ENCODE measurements at regions not wholly inside any gene's neighbourhood (a gene's known extent, or its start where the extent isn't known, plus 50 kb on each side); places are given as distances from the start of the nearest gene placed in this dataset.

DNA sequence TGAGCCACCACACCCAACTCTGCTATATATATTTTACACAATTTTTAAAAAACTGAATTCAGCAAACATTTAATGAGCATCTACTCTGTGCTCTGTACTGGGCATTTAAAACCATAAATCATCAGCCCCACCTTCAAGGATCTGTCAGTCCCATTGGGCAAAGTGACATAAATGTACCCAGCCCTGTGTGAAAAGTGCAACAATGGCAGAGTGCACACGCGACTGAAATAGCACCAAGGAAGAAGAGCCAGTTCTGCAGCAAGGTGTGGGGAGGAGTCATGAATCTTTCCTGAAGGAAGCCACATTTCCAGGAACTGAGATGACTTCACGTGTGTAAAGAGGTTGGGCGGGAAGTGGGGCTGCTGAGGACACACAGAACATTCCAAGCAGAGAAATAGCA, 111.5 kb upstream of the ATP6AP2 start:
- TF ChIP-seq, protein P1, sequence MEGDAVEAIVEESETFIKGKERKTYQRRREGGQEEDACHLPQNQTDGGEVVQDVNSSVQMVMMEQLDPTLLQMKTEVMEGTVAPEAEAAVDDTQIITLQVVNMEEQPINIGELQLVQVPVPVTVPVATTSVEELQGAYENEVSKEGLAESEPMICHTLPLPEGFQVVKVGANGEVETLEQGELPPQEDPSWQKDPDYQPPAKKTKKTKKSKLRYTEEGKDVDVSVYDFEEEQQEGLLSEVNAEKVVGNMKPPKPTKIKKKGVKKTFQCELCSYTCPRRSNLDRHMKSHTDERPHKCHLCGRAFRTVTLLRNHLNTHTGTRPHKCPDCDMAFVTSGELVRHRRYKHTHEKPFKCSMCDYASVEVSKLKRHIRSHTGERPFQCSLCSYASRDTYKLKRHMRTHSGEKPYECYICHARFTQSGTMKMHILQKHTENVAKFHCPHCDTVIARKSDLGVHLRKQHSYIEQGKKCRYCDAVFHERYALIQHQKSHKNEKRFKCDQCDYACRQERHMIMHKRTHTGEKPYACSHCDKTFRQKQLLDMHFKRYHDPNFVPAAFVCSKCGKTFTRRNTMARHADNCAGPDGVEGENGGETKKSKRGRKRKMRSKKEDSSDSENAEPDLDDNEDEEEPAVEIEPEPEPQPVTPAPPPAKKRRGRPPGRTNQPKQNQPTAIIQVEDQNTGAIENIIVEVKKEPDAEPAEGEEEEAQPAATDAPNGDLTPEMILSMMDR (IDR thresholded peaks at IDR 0.05) = no peak
- TF ChIP-seq CEBPB (IDR thresholded peaks at IDR 0.05) (no peak), KDM1A (IDR thresholded peaks at IDR 0.05; ENCODE audit: low read depth) (no peak), CBX8 (IDR thresholded peaks at IDR 0.05) (no peak), ESRRA (IDR thresholded peaks at IDR 0.05; ENCODE audit: borderline replicate concordance, low read length) (no peak), SREBF2 (IDR thresholded peaks at IDR 0.05) (no peak), EP300 (IDR thresholded peaks at IDR 0.05) (no peak), POLR2A (IDR thresholded peaks at IDR 0.05; ENCODE audit: low read length) (no peak), RFX5 (IDR thresholded peaks at IDR 0.05) (no peak), HDAC2 (IDR thresholded peaks at IDR 0.05) (no peak), HOXA7 (CRISPR knock-in tag; IDR thresholded peaks at IDR 0.05) (no peak)
